IMR-90 (cell line): ENCODE measurements at regions not wholly inside any gene's neighbourhood (a gene's known extent, or its start where the extent isn't known, plus 50 kb on each side); places are given as distances from the start of the nearest gene placed in this dataset.

ENCODE experiments used
- ATAC-seq: fragments of 200-7000 bp; cut with Tn5 transposase; 2 replicates; pipeline ENCODE4 v1.9.1; 2020; ENCODE audit warnings: low read depth, mild to moderate bottlenecking, moderate library complexity
- BruUV-seq: library from RNA; stranded (reverse); fragments of 400-500 nt; replicated peaks from 2 replicates; lab custom pipeline; 2021; lab: Mats Ljungman, UMichigan
- CTCF ChIA-PET: fragments of 300-600 bp; formaldehyde crosslinking; extraction: SDS; loops from one replicate; lab custom pipeline; 2021; ENCODE audit warnings: antibody characterized with exemption; lab: Yijun Ruan, JAX
- POLR2A ChIA-PET: fragments of 300-600 bp; sonication (Branson Sonifier 250); formaldehyde crosslinking; loops from one replicate; lab custom pipeline; 2022; ENCODE audit warnings: antibody characterized with exemption; ENCODE audit not compliant: unreplicated experiment; lab: Charles Lee
- DNase-seq: peaks from one replicate; pipeline ENCODE4 v3.0.0; 2013
- H2AFZ ChIP-seq: replicated peaks from 2 replicates; pipeline ENCODE3; 2013; ENCODE audit warnings: low read length, mild to moderate bottlenecking; ENCODE audit not compliant: poor library complexity
- H2AK5ac ChIP-seq: 2 replicates; pipeline ENCODE4 v1.6.1; 2013; ENCODE audit warnings: low read depth, low read length, inconsistent platforms
- H2AK9ac ChIP-seq: replicated peaks from 2 replicates; pipeline ENCODE3; 2013; ENCODE audit warnings: mild to moderate bottlenecking, low read depth, low read length, moderate library complexity; ENCODE audit not compliant: poor library complexity
- H2BK120ac ChIP-seq: 2 replicates; pipeline ENCODE4 v1.6.1; 2013; ENCODE audit warnings: low read depth, low read length, inconsistent platforms
- H2BK15ac ChIP-seq: 3 replicates; pipeline ENCODE4 v1.6.1; 2013; ENCODE audit warnings: low read depth, low read length, inconsistent platforms
- H2BK20ac ChIP-seq: 2 replicates; pipeline ENCODE4 v1.6.1; 2013; ENCODE audit warnings: low read depth, mild to moderate bottlenecking, inconsistent platforms, low read length, moderate library complexity
- H2BK5ac ChIP-seq: 2 replicates; pipeline ENCODE4 v1.6.1; 2013; ENCODE audit warnings: mild to moderate bottlenecking, low read depth, low read length, inconsistent platforms; ENCODE audit not compliant: poor library complexity, severe bottlenecking
- H3K14ac ChIP-seq: replicated peaks from 2 replicates; pipeline ENCODE4 v1.6.1; 2013; ENCODE audit warnings: low read depth, low read length, inconsistent platforms
- H3K18ac ChIP-seq: 2 replicates; pipeline ENCODE4 v1.6.1; 2013; ENCODE audit warnings: low read depth, low read length, control low read depth
- H3K23ac ChIP-seq: 2 replicates; pipeline ENCODE4 v1.6.1; 2013; ENCODE audit warnings: low read depth, low read length, inconsistent platforms
- H3K27ac ChIP-seq: 2 replicates; pipeline ENCODE4 v1.5.1; 2013; ENCODE audit warnings: mild to moderate bottlenecking, control low read depth, low read length; ENCODE audit not compliant: insufficient read depth
- H3K27me3 ChIP-seq: 2 replicates; pipeline ENCODE4 v1.6.1; 2013; ENCODE audit warnings: low read length; ENCODE audit not compliant: control insufficient read depth, insufficient read depth
- H3K36me3 ChIP-seq: 2 replicates; pipeline ENCODE4 v1.6.1; 2013; ENCODE audit warnings: low read length, mixed read lengths; ENCODE audit not compliant: control insufficient read depth, insufficient read depth
- H3K4ac ChIP-seq: 2 replicates; pipeline ENCODE4 v1.6.1; 2013; ENCODE audit warnings: low read depth, low read length, inconsistent platforms
- H3K4me1 ChIP-seq: 2 replicates; pipeline ENCODE4 v1.6.1; 2013; ENCODE audit warnings: low read length, mixed read lengths; ENCODE audit not compliant: control insufficient read depth, insufficient read depth
- H3K4me2 ChIP-seq: 2 replicates; pipeline ENCODE4 v1.6.1; 2013; ENCODE audit warnings: low read depth, mild to moderate bottlenecking, control low read depth, low read length, moderate library complexity
- H3K4me3 ChIP-seq: 2 replicates; pipeline ENCODE4 v1.5.1; 2013; ENCODE audit warnings: low read depth, mild to moderate bottlenecking, control low read depth, low read length, moderate library complexity; ENCODE audit not compliant: insufficient read depth
- H3K56ac ChIP-seq: 2 replicates; pipeline ENCODE4 v1.6.1; 2013; ENCODE audit warnings: low read length, inconsistent platforms; ENCODE audit not compliant: insufficient read depth; ENCODE audit errors: extremely low read depth
- H3K79me1 ChIP-seq, 2 experiments: 2 replicates each; pipeline ENCODE4 v1.6.1; 2013; ENCODE audit warnings: low read length in 2 of 2, inconsistent platforms in 1 of 2, low read depth in 1 of 2
- H3K9ac ChIP-seq: 2 replicates; pipeline ENCODE4 v1.6.1; 2013; ENCODE audit warnings: low read depth, low read length, control low read depth
- H3K9me1 ChIP-seq: 2 replicates; pipeline ENCODE4 v1.6.1; 2013; ENCODE audit warnings: low read length, inconsistent platforms; ENCODE audit not compliant: insufficient read depth
- H3K9me3 ChIP-seq: 2 replicates; pipeline ENCODE4 v1.6.1; 2013; ENCODE audit warnings: low read length; ENCODE audit not compliant: control insufficient read depth, insufficient read depth
- H4K20me1 ChIP-seq: 2 replicates; pipeline ENCODE4 v1.6.1; 2013; ENCODE audit warnings: low read length, inconsistent platforms; ENCODE audit not compliant: insufficient read depth
- H4K5ac ChIP-seq: 2 replicates; pipeline ENCODE4 v1.6.1; 2013; ENCODE audit warnings: mild to moderate bottlenecking, low read depth, low read length, control low read depth
- H4K8ac ChIP-seq, 2 experiments: 2 replicates each; pipeline ENCODE4 v1.6.1; 2013; ENCODE audit warnings: low read depth in 2 of 2, low read length in 2 of 2, control low read depth in 1 of 2, inconsistent platforms in 1 of 2
- H4K91ac ChIP-seq: 2 replicates; pipeline ENCODE4 v1.6.1; 2013; ENCODE audit warnings: low read depth, low read length, inconsistent platforms; ENCODE audit not compliant: insufficient read depth
- BHLHE40 ChIP-seq: fragments of 150-350 bp; IDR thresholded peaks from 2 replicates; pipeline ENCODE4 v1.6.1; 2016; ENCODE audit warnings: mild to moderate bottlenecking, low read depth, low read length
- CEBPB ChIP-seq: IDR thresholded peaks from 2 replicates; pipeline ENCODE4 v1.6.1; 2012; ENCODE audit warnings: low read depth, low read length, improper control_type of control experiment
- CHD1 ChIP-seq: IDR thresholded peaks from 2 replicates; pipeline ENCODE4 v1.6.1; 2012; ENCODE audit warnings: low read depth, low read length, improper control_type of control experiment
- CTCF ChIP-seq: conservative IDR thresholded peaks from 2 replicates; pipeline ENCODE4 v1.5.1; 2012; ENCODE audit warnings: mild to moderate bottlenecking, low read depth, low read length, improper control_type of control experiment
- ELK1 ChIP-seq: fragments of 150-350 bp; IDR thresholded peaks from 2 replicates; pipeline ENCODE4 v1.6.1; 2016; ENCODE audit warnings: low read depth, mild to moderate bottlenecking, low read length, moderate library complexity, borderline replicate concordance
- FOS ChIP-seq: fragments of 150-350 bp; IDR thresholded peaks from 2 replicates; pipeline ENCODE4 v1.6.1; 2016; ENCODE audit warnings: low read depth, low read length
- MAFK ChIP-seq: IDR thresholded peaks from 2 replicates; pipeline ENCODE4 v1.6.1; 2012; ENCODE audit warnings: low read depth, low read length, improper control_type of control experiment
- MAZ ChIP-seq: IDR thresholded peaks from 2 replicates; pipeline ENCODE4 v1.6.1; 2012; ENCODE audit warnings: low read depth, mild to moderate bottlenecking, low read length, improper control_type of control experiment, moderate library complexity, borderline replicate concordance
- MXI1 ChIP-seq: IDR thresholded peaks from 2 replicates; pipeline ENCODE4 v1.6.1; 2012; ENCODE audit warnings: low read depth, mild to moderate bottlenecking, low read length, moderate library complexity, borderline replicate concordance
- NFE2L2 ChIP-seq: fragments of 150-350 bp; IDR thresholded peaks from 2 replicates; pipeline ENCODE4 v1.6.1; 2016; ENCODE audit warnings: low read depth, mild to moderate bottlenecking, low read length
- POLR2A ChIP-seq: IDR thresholded peaks from 2 replicates; pipeline ENCODE4 v1.6.1; 2012; ENCODE audit warnings: mild to moderate bottlenecking, low read depth, low read length
- RAD21 ChIP-seq: IDR thresholded peaks from 2 replicates; pipeline ENCODE4 v1.6.1; 2012; ENCODE audit warnings: low read length, improper control_type of control experiment
- RCOR1 ChIP-seq: IDR thresholded peaks from 2 replicates; pipeline ENCODE4 v1.6.1; 2012; ENCODE audit warnings: mild to moderate bottlenecking, low read length, improper control_type of control experiment; ENCODE audit not compliant: insufficient replicate concordance
- RFX5 ChIP-seq: IDR thresholded peaks from 2 replicates; pipeline ENCODE4 v1.8.0; 2012; ENCODE audit warnings: low read depth, mild to moderate bottlenecking, low read length, moderate library complexity
- SMC3 ChIP-seq: fragments of 150-350 bp; IDR thresholded peaks from 2 replicates; pipeline ENCODE4 v1.6.1; 2016; ENCODE audit warnings: low read depth, mild to moderate bottlenecking, antibody characterized with exemption, low read length, moderate library complexity
- USF2 ChIP-seq: fragments of 150-350 bp; IDR thresholded peaks from 2 replicates; pipeline ENCODE4 v1.6.1; 2017; ENCODE audit warnings: mild to moderate bottlenecking, antibody characterized with exemption, low read length, low read depth
- WGBS, 2 experiments: methylation state at CpG; one replicate each; pipeline versions ENCODE4 v1.1.5 to v1.1.7; 2013; ENCODE audit warnings: missing lambda C conversion rate in 2 of 2; ENCODE audit not compliant: insufficient read length in 1 of 2; ENCODE audit errors: extremely low coverage in 2 of 2; 5-methylcytosine and 5-hydroxymethylcytosine counted together
- dilution Hi-C: fragments of 300-500 bp; cut with HindIII; formaldehyde crosslinking; loops from one replicate; pipeline ENCODE4 v1.14.3; 2018; ENCODE audit warnings: low sequenced_read_pairs; ENCODE audit not compliant: unreplicated experiment
- in situ Hi-C: fragments of 300-500 bp; cut with MboI; formaldehyde crosslinking; loops from 3 replicates; pipeline ENCODE4 v1.14.3; 2019; ENCODE audit warnings: low sequenced_read_pairs, inconsistent platforms, mixed read lengths
- intact Hi-C: fragments of 100-400 bp; cut with micrococcal nuclease; formaldehyde crosslinking; loops from 2 replicates; pipeline ENCODE4 v1.10.0; 2022

- intact Hi-C loops = no loop called here
- TF ChIP-seq SMC3 (no peak), RAD21 (no peak), MAFK (no peak), RFX5 (no peak), POLR2A (no peak), CHD1 (no peak), BHLHE40 (no peak), FOS (no peak), CEBPB (no peak), RCOR1 (no peak), USF2 (no peak), MAZ (no peak), ELK1 (no peak), NFE2L2 (no peak), MXI1 (no peak), CTCF (no peak)
- no peaks in the 10 kb centered on the region for H3K9me1 ChIP-seq
- no peak overlapping the region for H3K56ac ChIP-seq
- no peak overlapping the region for H2AK9ac ChIP-seq
- dilution Hi-C loops = no loop called here
- H3K4me1 ChIP-seq = 0 out of 2 replicates have a peak, but pooled peaks cover 2% of the 10 kb centered on the region
- no peaks in the 10 kb centered on the region for H3K36me3 ChIP-seq
- H4K5ac ChIP-seq = no peak overlapping the region
- H2AFZ ChIP-seq = no peak overlapping the region
- H4K91ac ChIP-seq = no peak overlapping the region
- H2BK120ac ChIP-seq = no peak overlapping the region
- CTCF ChIA-PET = no interaction called here
- no peak overlapping the region for H3K4ac ChIP-seq
- no peaks in the 10 kb centered on the region for H4K20me1 ChIP-seq
- no peak overlapping the region for H2BK5ac ChIP-seq
- no peak overlapping the region for H3K23ac ChIP-seq
- H4K8ac ChIP-seq = no peak overlapping the region
- BruUV-seq = no TSS peak
- no peak overlapping the region for H3K18ac ChIP-seq
- POLR2A ChIA-PET = no interaction called here
- H2BK15ac ChIP-seq = no peak overlapping the region
- ATAC-seq = no peak; the same call in 1 of the 2 replicates
- H3K4me3 ChIP-seq = no peak overlapping the region
- H3K14ac ChIP-seq = no peak overlapping the region
- no peak overlapping the region for H3K4me2 ChIP-seq
- WGBS, 2 experiments = no CpG with 5 or more reads among the region's 3 CpGs
- H3K9ac ChIP-seq = no peak overlapping the region
- no peaks in the 10 kb centered on the region for H3K9me3 ChIP-seq
- H3K27me3 ChIP-seq = no peaks in the 10 kb centered on the region; the same call in 1 of the 2 replicates
- in situ Hi-C loops = no loop called here
- H3K27ac ChIP-seq = no peak overlapping the region
- H3K79me1 ChIP-seq = no peaks in the 10 kb centered on the region
- no peak overlapping the region for H2AK5ac ChIP-seq
- no peak overlapping the region for H2BK20ac ChIP-seq
- DNase-seq = peak; percentile 59
These were observed 145.9 kb upstream of the FAM13C start for GRCh38 chr10:59508296-59508695.
